ENCODE measurements at regions not wholly inside any gene's neighbourhood (a gene's known extent, or its start where the extent isn't known, plus 50 kb on each side); places are given as distances from the start of the nearest gene placed in this dataset.

DNA sequence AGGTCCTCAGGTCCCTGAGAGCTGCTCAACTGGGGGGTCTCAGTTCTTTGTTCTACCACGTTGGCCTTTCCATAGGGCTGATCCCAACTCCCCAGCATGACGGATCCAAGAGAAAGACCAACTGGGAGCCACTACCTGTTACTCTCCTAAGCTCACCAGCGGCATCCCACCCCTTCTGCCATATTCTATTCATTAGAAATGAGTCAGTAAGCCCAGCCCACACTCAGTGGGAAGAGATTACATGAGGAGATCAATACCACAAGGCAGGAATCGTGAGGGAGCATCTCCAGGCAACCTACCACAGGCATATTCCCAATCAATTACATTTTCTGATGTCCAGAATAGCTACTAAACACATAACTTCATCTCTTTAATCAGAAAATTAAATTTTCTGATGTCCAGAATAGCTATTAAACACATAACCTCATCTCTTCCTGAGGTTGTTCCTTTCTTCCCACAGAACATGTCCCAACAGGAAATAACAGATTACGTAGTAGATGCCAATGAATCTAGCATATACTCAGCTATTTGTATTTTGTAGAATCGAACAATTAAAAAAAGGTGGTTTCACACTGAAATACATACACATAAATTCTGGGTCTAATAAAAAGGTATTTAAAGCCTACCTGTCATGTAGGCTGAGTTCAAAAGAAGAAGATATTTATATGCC, 708.1 kb upstream of the ARGLU1 start:
- TF ChIP-seq ZNF146 (tag by site-specific recombination; IDR thresholded peaks at IDR 0.05): no peak
- TF ChIP-seq, protein P1, sequence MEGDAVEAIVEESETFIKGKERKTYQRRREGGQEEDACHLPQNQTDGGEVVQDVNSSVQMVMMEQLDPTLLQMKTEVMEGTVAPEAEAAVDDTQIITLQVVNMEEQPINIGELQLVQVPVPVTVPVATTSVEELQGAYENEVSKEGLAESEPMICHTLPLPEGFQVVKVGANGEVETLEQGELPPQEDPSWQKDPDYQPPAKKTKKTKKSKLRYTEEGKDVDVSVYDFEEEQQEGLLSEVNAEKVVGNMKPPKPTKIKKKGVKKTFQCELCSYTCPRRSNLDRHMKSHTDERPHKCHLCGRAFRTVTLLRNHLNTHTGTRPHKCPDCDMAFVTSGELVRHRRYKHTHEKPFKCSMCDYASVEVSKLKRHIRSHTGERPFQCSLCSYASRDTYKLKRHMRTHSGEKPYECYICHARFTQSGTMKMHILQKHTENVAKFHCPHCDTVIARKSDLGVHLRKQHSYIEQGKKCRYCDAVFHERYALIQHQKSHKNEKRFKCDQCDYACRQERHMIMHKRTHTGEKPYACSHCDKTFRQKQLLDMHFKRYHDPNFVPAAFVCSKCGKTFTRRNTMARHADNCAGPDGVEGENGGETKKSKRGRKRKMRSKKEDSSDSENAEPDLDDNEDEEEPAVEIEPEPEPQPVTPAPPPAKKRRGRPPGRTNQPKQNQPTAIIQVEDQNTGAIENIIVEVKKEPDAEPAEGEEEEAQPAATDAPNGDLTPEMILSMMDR (tag by site-specific recombination; IDR thresholded peaks at IDR 0.05): no peak
- TF ChIP-seq, protein P2, sequence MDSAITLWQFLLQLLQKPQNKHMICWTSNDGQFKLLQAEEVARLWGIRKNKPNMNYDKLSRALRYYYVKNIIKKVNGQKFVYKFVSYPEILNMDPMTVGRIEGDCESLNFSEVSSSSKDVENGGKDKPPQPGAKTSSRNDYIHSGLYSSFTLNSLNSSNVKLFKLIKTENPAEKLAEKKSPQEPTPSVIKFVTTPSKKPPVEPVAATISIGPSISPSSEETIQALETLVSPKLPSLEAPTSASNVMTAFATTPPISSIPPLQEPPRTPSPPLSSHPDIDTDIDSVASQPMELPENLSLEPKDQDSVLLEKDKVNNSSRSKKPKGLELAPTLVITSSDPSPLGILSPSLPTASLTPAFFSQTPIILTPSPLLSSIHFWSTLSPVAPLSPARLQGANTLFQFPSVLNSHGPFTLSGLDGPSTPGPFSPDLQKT (IDR thresholded peaks at IDR 0.05; ENCODE audit: borderline replicate concordance, low read depth, low read length): no peak
- TF ChIP-seq, protein P3, sequence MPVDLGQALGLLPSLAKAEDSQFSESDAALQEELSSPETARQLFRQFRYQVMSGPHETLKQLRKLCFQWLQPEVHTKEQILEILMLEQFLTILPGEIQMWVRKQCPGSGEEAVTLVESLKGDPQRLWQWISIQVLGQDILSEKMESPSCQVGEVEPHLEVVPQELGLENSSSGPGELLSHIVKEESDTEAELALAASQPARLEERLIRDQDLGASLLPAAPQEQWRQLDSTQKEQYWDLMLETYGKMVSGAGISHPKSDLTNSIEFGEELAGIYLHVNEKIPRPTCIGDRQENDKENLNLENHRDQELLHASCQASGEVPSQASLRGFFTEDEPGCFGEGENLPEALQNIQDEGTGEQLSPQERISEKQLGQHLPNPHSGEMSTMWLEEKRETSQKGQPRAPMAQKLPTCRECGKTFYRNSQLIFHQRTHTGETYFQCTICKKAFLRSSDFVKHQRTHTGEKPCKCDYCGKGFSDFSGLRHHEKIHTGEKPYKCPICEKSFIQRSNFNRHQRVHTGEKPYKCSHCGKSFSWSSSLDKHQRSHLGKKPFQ (tag by site-specific recombination; IDR thresholded peaks at IDR 0.05): no peak
- TF ChIP-seq PRDM1 (tag by site-specific recombination; IDR thresholded peaks at IDR 0.05): no peak
